GM21576 (cell line): ENCODE measurements at regions not wholly inside any gene's neighbourhood (a gene's known extent, or its start where the extent isn't known, plus 50 kb on each side); places are given as distances from the start of the nearest gene placed in this dataset.
"Not testable (repeated sequence)": the region's sequence is repeated elsewhere in the genome, so short reads cannot be mapped to it uniquely, and the experiment has no call there.

Experiments
- ATAC-seq: cut with Tn5 transposase; IDR thresholded peaks from one replicate; pipeline ENCODE4 v1.9.1; 2021; ENCODE audit warnings: mild to moderate bottlenecking, moderate library complexity; ENCODE audit not compliant: unreplicated experiment

GRCh38 chr4:79575709-79576428 is 167.8 kb upstream of the GK2 start:
- no peak for ATAC-seq

- ATAC-seq, result no peak
Measured at GRCh38 chr4:79574741-79575451, 166.9 kb upstream of the GK2 start.

- ATAC-seq, result no peak
Measured at GRCh38 chr4:79563219-79563618, 155.2 kb upstream of the GK2 start.

- ATAC-seq, result no peak
Measured at GRCh38 chr4:79561751-79562150, 153.7 kb upstream of the GK2 start.

- not testable (repeated sequence) for ATAC-seq
Measured at GRCh38 chr4:79559398-79559797, 151.4 kb upstream of the GK2 start.

GRCh38 chr4:79552311-79552710 is 144.3 kb upstream of the GK2 start:
- ATAC-seq, result no peak

- no peak for ATAC-seq
Measured at GRCh38 chr4:79551555-79551954, 143.5 kb upstream of the GK2 start.

GRCh38 chr4:79547851-79548250 is 139.8 kb upstream of the GK2 start:
- ATAC-seq, result no peak

GRCh38 chr4:79545292-79545691 is 137.3 kb upstream of the GK2 start:
- not testable (repeated sequence) for ATAC-seq

- ATAC-seq, result no peak
Measured at GRCh38 chr4:79540143-79540542, 132.1 kb upstream of the GK2 start.

GRCh38 chr4:79535516-79535915 is 127.5 kb upstream of the GK2 start:
- no peak for ATAC-seq

GRCh38 chr4:79528241-79528706 is 120.2 kb upstream of the GK2 start:
- ATAC-seq, result no peak

GRCh38 chr4:79526641-79527565 is 118.9 kb upstream of the GK2 start:
- ATAC-seq, result no peak

GRCh38 chr4:79516114-79516513 is 108.1 kb upstream of the GK2 start:
- no peak for ATAC-seq

GRCh38 chr4:79514621-79515329 is 106.7 kb upstream of the GK2 start:
- no peak for ATAC-seq

- no peak for ATAC-seq
Measured at GRCh38 chr4:79513576-79513975, 105.5 kb upstream of the GK2 start.

- ATAC-seq, result no peak
Measured at GRCh38 chr4:79512363-79512762, 104.3 kb upstream of the GK2 start.

GRCh38 chr4:79502081-79502480 is 94.1 kb upstream of the GK2 start:
- ATAC-seq, result no peak

GRCh38 chr4:79498282-79498681 is 90.3 kb upstream of the GK2 start:
- ATAC-seq, result no peak

- no peak for ATAC-seq
Measured at GRCh38 chr4:79497001-79497400, 89.0 kb upstream of the GK2 start.

GRCh38 chr4:79495447-79495846 is 87.4 kb upstream of the GK2 start:
- ATAC-seq, result no peak
